Endothelial cell of umbilical vein (primary cell): ENCODE measurements at regions not wholly inside any gene's neighbourhood (a gene's known extent, or its start where the extent isn't known, plus 50 kb on each side); places are given as distances from the start of the nearest gene placed in this dataset.

Experiments used
- BruUV-seq: library from RNA; stranded (reverse); fragments of 400-500 nt; replicated peaks from 2 replicates; lab custom pipeline; 2021; lab: Mats Ljungman, UMichigan
- CTCF ChIA-PET: fragments of 300-600, 350-600 bp; sonication (Branson Sonifier 250); formaldehyde crosslinking; loops from one replicate; lab custom pipeline; 2021; ENCODE audit warnings: antibody characterized with exemption, inconsistent platforms; lab: Charles Lee
- POLR2A ChIA-PET: fragments of 300-600, 350-600 bp; sonication (Branson Sonifier 250); formaldehyde crosslinking; loops from one replicate; lab custom pipeline; 2021; ENCODE audit warnings: antibody characterized with exemption, inconsistent platforms; lab: Charles Lee
- DNase-seq: peaks from one replicate; pipeline ENCODE4 v3.0.0-alpha.2; 2011; ENCODE audit warnings: low read depth, low spot score
- FAIRE-seq: peaks from 2 replicates; lab custom pipeline; 2011; peaks lifted over from hg19 to GRCh38; lab: Jason Lieb, UNC
- H2AFZ ChIP-seq: 2 replicates; pipeline ENCODE4 v1.6.0; 2012; ENCODE audit warnings: low read depth, low read length, control low read depth, inconsistent platforms
- H3K27ac ChIP-seq: 2 replicates; pipeline ENCODE4 v1.5.1; 2011; ENCODE audit warnings: low read depth, mild to moderate bottlenecking, control low read depth, low read length, moderate library complexity; ENCODE audit not compliant: insufficient read depth
- H3K27me3 ChIP-seq, 2 experiments: 2 replicates each; pipeline versions ENCODE4 v1.6.0 to v1.6.1; 2011; ENCODE audit warnings: low read length in 2 of 2, mixed read lengths in 1 of 2; ENCODE audit not compliant: control insufficient read depth in 2 of 2, insufficient read depth in 2 of 2
- H3K36me3 ChIP-seq, 2 experiments: 2 replicates in 1 of 2; 3 replicates in 1 of 2; pipeline ENCODE4 v1.5.1; 2011; ENCODE audit warnings: low read length in 2 of 2, mild to moderate bottlenecking in 1 of 2, moderate library complexity in 1 of 2; ENCODE audit not compliant: control insufficient read depth in 2 of 2, insufficient read depth in 2 of 2; ENCODE audit errors: extremely low read depth in 1 of 2
- H3K4me1 ChIP-seq: 3 replicates; pipeline ENCODE4 v1.5.1; 2011; ENCODE audit warnings: mild to moderate bottlenecking, low read length; ENCODE audit not compliant: control insufficient read depth, insufficient read depth; ENCODE audit errors: extremely low read depth
- H3K4me2 ChIP-seq: 2 replicates; pipeline ENCODE4 v1.6.1; 2011; ENCODE audit warnings: low read length, control low read depth, mixed read lengths; ENCODE audit not compliant: insufficient read depth
- H3K4me3 ChIP-seq, 3 experiments: fragments of 200-600 bp in 1 of 3; sonication (generic), shearing (Covaris generic) in 1 of 3; replicated peaks in 1 of 3; 2 replicates each; pipeline ENCODE4 v1.5.1; 2011 to 2016; ENCODE audit warnings: control low read depth in 3 of 3, low read length in 3 of 3, mild to moderate bottlenecking in 2 of 3, inconsistent platforms in 1 of 3, low read depth in 1 of 3, moderate library complexity in 1 of 3; ENCODE audit not compliant: insufficient read depth in 1 of 3
- H3K79me2 ChIP-seq: 2 replicates; pipeline ENCODE4 v1.6.0; 2012; ENCODE audit warnings: low read length, inconsistent platforms; ENCODE audit not compliant: control insufficient read depth, insufficient read depth
- H3K9ac ChIP-seq: replicated peaks from 2 replicates; pipeline ENCODE3; 2011; ENCODE audit warnings: low read length, control low read depth; ENCODE audit not compliant: insufficient read depth; ENCODE audit errors: extremely low read depth
- H3K9me1 ChIP-seq: replicated peaks from 3 replicates; pipeline ENCODE4 v1.6.0; 2011; ENCODE audit warnings: mild to moderate bottlenecking, low read length; ENCODE audit not compliant: control insufficient read depth, insufficient read depth; ENCODE audit errors: extremely low read depth
- H3K9me3 ChIP-seq: replicated peaks from 2 replicates; pipeline ENCODE4 v1.5.1; 2012; ENCODE audit warnings: low read length, inconsistent platforms; ENCODE audit not compliant: control insufficient read depth, insufficient read depth
- H4K20me1 ChIP-seq: replicated peaks from 2 replicates; pipeline ENCODE3; 2011; ENCODE audit warnings: mild to moderate bottlenecking, low read length; ENCODE audit not compliant: control insufficient read depth, insufficient read depth; ENCODE audit errors: extremely low read depth
- CTCF ChIP-seq, 2 donors: IDR thresholded peaks; 1 replicate in 1 of 2; 2 replicates in 1 of 2; pipeline ENCODE4 v1.5.1; 2011; ENCODE audit warnings: low read length in 2 of 2, mild to moderate bottlenecking in 2 of 2, moderate library complexity in 2 of 2, control low read depth in 1 of 2, inconsistent platforms in 1 of 2, low read depth in 1 of 2; ENCODE audit not compliant: insufficient read depth in 1 of 2; ENCODE audit errors: extremely low read depth in 1 of 2
- EZH2 ChIP-seq: IDR thresholded peaks from 2 replicates; pipeline ENCODE4 v1.6.1; 2012; ENCODE audit warnings: borderline replicate concordance, low read depth, mild to moderate bottlenecking, moderate library complexity, low read length, inconsistent platforms; ENCODE audit not compliant: severe bottlenecking
- FOS ChIP-seq: IDR thresholded peaks from 2 replicates; pipeline ENCODE4 v1.6.1; 2011; ENCODE audit warnings: mild to moderate bottlenecking, low read length, moderate library complexity, borderline replicate concordance; ENCODE audit not compliant: insufficient read depth
- GATA2 ChIP-seq: IDR thresholded peaks from 2 replicates; pipeline ENCODE4 v1.7.0; 2011; ENCODE audit warnings: low read depth, mild to moderate bottlenecking, moderate library complexity, mixed read lengths, low read length; ENCODE audit not compliant: insufficient read length, insufficient read depth
- JUN ChIP-seq: IDR thresholded peaks from 2 replicates; pipeline ENCODE4 v1.6.1; 2011; ENCODE audit warnings: borderline replicate concordance, low read depth; ENCODE audit not compliant: insufficient read length, insufficient read depth
- MAX ChIP-seq: IDR thresholded peaks from 2 replicates; pipeline ENCODE4 v1.6.1; 2011; ENCODE audit not compliant: insufficient read depth, insufficient read length
- MYC ChIP-seq: IDR thresholded peaks from one replicate; pipeline ENCODE4 v1.6.1; 2011; ENCODE audit warnings: mild to moderate bottlenecking, low read depth, low read length
- POLR2A ChIP-seq: IDR thresholded peaks from 2 replicates; pipeline ENCODE4 v1.6.1; 2012; ENCODE audit warnings: low read depth, mild to moderate bottlenecking, control low read depth, low read length
- POLR2AphosphoS5 ChIP-seq: IDR thresholded peaks from 2 replicates; pipeline ENCODE4 v1.6.1; 2012; ENCODE audit warnings: low read depth, mild to moderate bottlenecking, control low read depth, low read length, moderate library complexity; ENCODE audit not compliant: insufficient read depth
- dilution Hi-C: fragments of 300-500 bp; cut with MboI; formaldehyde crosslinking; loops from one replicate; pipeline ENCODE4 v1.15.0; 2019; ENCODE audit warnings: low sequenced_read_pairs; ENCODE audit not compliant: extremely low pct_ligation_motif_present
- intact Hi-C: fragments of 100-400 bp; cut with micrococcal nuclease; formaldehyde crosslinking; loops from one replicate; pipeline ENCODE4 v1.10.0; 2022

- TF ChIP-seq CTCF (IDR thresholded peaks at IDR 0.05; ENCODE audit: extremely low read depth in 1 of 2, insufficient read depth in 1 of 2, low read depth in 1 of 2, low read length in 2 of 2) (no peak), POLR2AphosphoS5 (no peak), MAX (no peak), GATA2 (no peak), JUN (no peak), POLR2A (no peak), EZH2 (no peak), FOS (no peak), MYC (no peak)
- H3K36me3 ChIP-seq, result no peaks in the 10 kb centered on the region
- intact Hi-C loops (no loop called here), dilution Hi-C loops (no loop called here)
- ChIA-PET CTCF (no interaction called here), POLR2A (no interaction called here)
- no peaks in the 10 kb centered on the region for H3K4me1 ChIP-seq
- BruUV-seq, result no TSS peak
- H3K9ac ChIP-seq, result no peak overlapping the region
- H3K4me3 ChIP-seq, result no peak overlapping the region
- H3K27me3 ChIP-seq, result no peaks in the 10 kb centered on the region
- no peak overlapping the region for H3K4me2 ChIP-seq
- no peak for DNase-seq
- no peaks in the 10 kb centered on the region for H3K9me3 ChIP-seq
- no peaks in the 10 kb centered on the region for H3K9me1 ChIP-seq
- H2AFZ ChIP-seq, result no peak overlapping the region
- FAIRE-seq, result no peak
- H4K20me1 ChIP-seq, result no peaks in the 10 kb centered on the region
- no peak overlapping the region for H3K27ac ChIP-seq
- no peaks in the 10 kb centered on the region for H3K79me2 ChIP-seq
Measured at GRCh38 chr16:63596716-63597115, 1525.1 kb downstream of the CDH11 start.
